NCI-H82 treated with DMSO at 0.1 percent for 48 hours (cell line): ENCODE measurements at regions not wholly inside any gene's neighbourhood (a gene's known extent, or its start where the extent isn't known, plus 50 kb on each side); places are given as distances from the start of the nearest gene placed in this dataset.

Experiments used
- DNase-seq: peaks from one replicate; lab custom pipeline; 2025; ENCODE audit not compliant: unreplicated experiment; lab: John Stamatoyannopoulos, UW

GRCh38 chr9:89953824-89954615 lies 349.2 kb downstream of the GADD45G start:
- no peak for DNase-seq

GRCh38 chr9:89955144-89955543 lies 350.3 kb downstream of the GADD45G start:
- no peak for DNase-seq

- no peak for DNase-seq
These were observed 350.8 kb downstream of the GADD45G start for GRCh38 chr9:89955626-89956025.

GRCh38 chr9:89956331-89956730 lies 351.5 kb downstream of the GADD45G start:
- no peak for DNase-seq

GRCh38 chr9:89956907-89957306 lies 352.1 kb downstream of the GADD45G start:
- DNase-seq, result no peak

GRCh38 chr9:89958086-89958485 lies 353.3 kb downstream of the GADD45G start:
- no peak for DNase-seq

GRCh38 chr9:89961616-89962341 lies 357.0 kb downstream of the GADD45G start:
- DNase-seq, result no peak

GRCh38 chr9:89963280-89963679 lies 358.5 kb downstream of the GADD45G start:
- no peak for DNase-seq

GRCh38 chr9:89967527-89967926 lies 362.7 kb downstream of the GADD45G start:
- DNase-seq, result no peak

GRCh38 chr9:89969156-89969675 lies 364.4 kb downstream of the GADD45G start:
- no peak for DNase-seq

- no peak for DNase-seq
These were observed 365.2 kb downstream of the GADD45G start for GRCh38 chr9:89969881-89970639.

GRCh38 chr9:89970701-89971100 lies 365.9 kb downstream of the GADD45G start:
- DNase-seq, result no peak

- no peak for DNase-seq
These were observed 367.7 kb downstream of the GADD45G start for GRCh38 chr9:89972535-89972934.

- no peak for DNase-seq
These were observed 369.8 kb downstream of the GADD45G start for GRCh38 chr9:89974582-89974981.

GRCh38 chr9:89975024-89975423 lies 370.2 kb downstream of the GADD45G start:
- DNase-seq, result no peak

GRCh38 chr9:89975630-89976029 lies 370.8 kb downstream of the GADD45G start:
- DNase-seq, result no peak

- DNase-seq, result no peak
These were observed 373.4 kb downstream of the GADD45G start for GRCh38 chr9:89978185-89978584.

GRCh38 chr9:89980600-89980999 lies 375.8 kb downstream of the GADD45G start:
- no peak for DNase-seq

- no peak for DNase-seq
These were observed 377.2 kb downstream of the GADD45G start for GRCh38 chr9:89982016-89982415.

- no peak for DNase-seq
These were observed 378.6 kb downstream of the GADD45G start for GRCh38 chr9:89983411-89983810.

- no peak for DNase-seq
These were observed 379.4 kb downstream of the GADD45G start for GRCh38 chr9:89984214-89984613.
